ENCODE measurements at regions not wholly inside any gene's neighbourhood (a gene's known extent, or its start where the extent isn't known, plus 50 kb on each side); places are given as distances from the start of the nearest gene placed in this dataset.

GRCh38 chr7:123289200-123289599, 89.4 kb upstream of the SLC13A1 start:
- TF ChIP-seq TAF1 (conservative IDR thresholded peaks at IDR 0.05) (no peak), REST (IDR thresholded peaks at IDR 0.05) (no peak), CTCF (IDR thresholded peaks at IDR 0.05; ENCODE audit: low read depth, low read length, missing input control) (no peak), YY1 (IDR thresholded peaks at IDR 0.05) (no peak), HNF4G (IDR thresholded peaks at IDR 0.05) (no peak), MAX (IDR thresholded peaks at IDR 0.05) (no peak), SP1 (IDR thresholded peaks at IDR 0.05) (no peak), RAD21 (IDR thresholded peaks at IDR 0.05) (no peak), RXRA (IDR thresholded peaks at IDR 0.05) (no peak)

All from liver (tissue), 3 donors.